ENCODE measurements at regions not wholly inside any gene's neighbourhood (a gene's known extent, or its start where the extent isn't known, plus 50 kb on each side); places are given as distances from the start of the nearest gene placed in this dataset.

- TF ChIP-seq CTCF (conservative IDR thresholded peaks at IDR 0.05; ENCODE audit: low read length) = no peak
- H3K4me3 ChIP-seq (ENCODE audit: low read length) = no peak overlapping the region
- DNase-seq (ENCODE audit: low read depth) = no peak
Observed at GRCh38 chr18:73087282-73087977, 219.6 kb upstream of the NETO1 start.

GRCh38 chr18:73079920-73080319, 212.1 kb upstream of the NETO1 start:
- no peak overlapping the region for H3K4me3 ChIP-seq (ENCODE audit: low read length)
- no peak for DNase-seq (ENCODE audit: low read depth)
- TF ChIP-seq CTCF (conservative IDR thresholded peaks at IDR 0.05; ENCODE audit: low read length) = no peak

GRCh38 chr18:73060666-73061288, 193.0 kb upstream of the NETO1 start:
- no peak for TF ChIP-seq CTCF (conservative IDR thresholded peaks at IDR 0.05; ENCODE audit: low read length)
- no peak overlapping the region for H3K4me3 ChIP-seq (ENCODE audit: low read length)
- peak; percentile 82 for DNase-seq (ENCODE audit: low read depth)

- DNase-seq (ENCODE audit: low read depth) = no peak
- H3K4me3 ChIP-seq (ENCODE audit: low read length) = no peak overlapping the region
- no peak for TF ChIP-seq CTCF (conservative IDR thresholded peaks at IDR 0.05; ENCODE audit: low read length)
Observed at GRCh38 chr18:73059280-73059679, 191.5 kb upstream of the NETO1 start.

GRCh38 chr18:73047688-73048087, 179.9 kb upstream of the NETO1 start:
- TF ChIP-seq CTCF (conservative IDR thresholded peaks at IDR 0.05; ENCODE audit: low read length) = no peak
- no peak for DNase-seq (ENCODE audit: low read depth)
- H3K4me3 ChIP-seq (ENCODE audit: low read length) = no peak overlapping the region

GRCh38 chr18:73045037-73045436, 177.2 kb upstream of the NETO1 start:
- no peak for DNase-seq (ENCODE audit: low read depth)
- TF ChIP-seq CTCF (conservative IDR thresholded peaks at IDR 0.05; ENCODE audit: low read length) = no peak
- H3K4me3 ChIP-seq (ENCODE audit: low read length) = no peak overlapping the region

- DNase-seq (ENCODE audit: low read depth) = no peak
- H3K4me3 ChIP-seq (ENCODE audit: low read length) = no peak overlapping the region
- no peak for TF ChIP-seq CTCF (conservative IDR thresholded peaks at IDR 0.05; ENCODE audit: low read length)
Observed at GRCh38 chr18:73043611-73044010, 175.8 kb upstream of the NETO1 start.

All from AG10803 (cell line).